Naive thymus-derived CD4-positive, alpha-beta T cell (primary cell): ENCODE measurements at regions not wholly inside any gene's neighbourhood (a gene's known extent, or its start where the extent isn't known, plus 50 kb on each side); places are given as distances from the start of the nearest gene placed in this dataset.

Experiments
- ATAC-seq: fragments of 150-1000 bp; cut with Tn5 transposase; 2 replicates; pipeline ENCODE4 v1.10.0; 2021; ENCODE audit warnings: mild to moderate bottlenecking, moderate library complexity
- CTCF ChIA-PET: fragments of 350-600 bp; sonication (Branson Sonifier 250); formaldehyde crosslinking; loops from one replicate; lab custom pipeline; 2021; ENCODE audit warnings: antibody characterized with exemption; lab: Charles Lee
- POLR2A ChIA-PET: fragments of 350-600 bp; sonication (Branson Sonifier 250); formaldehyde crosslinking; loops from one replicate; lab custom pipeline; 2021; ENCODE audit warnings: antibody characterized with exemption, inconsistent platforms; lab: Charles Lee
- DNase-seq, 9 donors: peaks; one replicate each; pipeline versions ENCODE4 v3.0.0 to v3.0.0-alpha.2; 2020 to 2022; ENCODE audit warnings: mixed read lengths in 1 of 9
- H3K27ac ChIP-seq: one replicate; pipeline ENCODE4 v1.7.0; 2013; ENCODE audit warnings: mild to moderate bottlenecking, low read depth, low read length, moderate library complexity
- H3K27me3 ChIP-seq, 2 donors: one replicate each; pipeline ENCODE4 v1.7.0; 2013; ENCODE audit warnings: low read length in 2 of 2, mild to moderate bottlenecking in 2 of 2, moderate library complexity in 2 of 2; ENCODE audit not compliant: control insufficient read depth in 2 of 2, insufficient read depth in 2 of 2
- H3K36me3 ChIP-seq, 3 experiments: 1 replicate in 2 of 3; 2 replicates in 1 of 3; pipeline ENCODE4 v1.7.0; 2013; ENCODE audit warnings: low read length in 3 of 3, mild to moderate bottlenecking in 3 of 3, moderate library complexity in 1 of 3; ENCODE audit not compliant: insufficient read depth in 3 of 3, control insufficient read depth in 2 of 3
- H3K4me1 ChIP-seq, 2 donors: one replicate each; pipeline ENCODE4 v1.7.0; 2013; ENCODE audit warnings: low read length in 2 of 2, mild to moderate bottlenecking in 2 of 2, moderate library complexity in 1 of 2; ENCODE audit not compliant: control insufficient read depth in 2 of 2, insufficient read depth in 2 of 2
- H3K4me3 ChIP-seq: 2 replicates; pipeline ENCODE4 v1.7.0; 2013; ENCODE audit warnings: mild to moderate bottlenecking, low read length
- H3K9me3 ChIP-seq, 3 experiments: 1 replicate in 2 of 3; 2 replicates in 1 of 3; pipeline ENCODE4 v1.7.0; 2013; ENCODE audit warnings: low read length in 3 of 3; ENCODE audit not compliant: control insufficient read depth in 2 of 3
- H3K27ac Mint-ChIP-seq, 9 donors: one replicate each; pipeline ENCODE4 v1.8.0; 2020 to 2022; ENCODE audit warnings: mixed read lengths in 9 of 9, mild to moderate bottlenecking in 8 of 9, moderate library complexity in 5 of 9, inconsistent platforms in 2 of 9
- H3K27me3 Mint-ChIP-seq, 5 donors: one replicate each; pipeline ENCODE4 v1.8.0; 2021 to 2022; ENCODE audit warnings: mixed read lengths in 5 of 5, mild to moderate bottlenecking in 1 of 5
- H3K36me3 Mint-ChIP-seq, 5 donors: one replicate each; pipeline ENCODE4 v1.8.0; 2020 to 2022; ENCODE audit warnings: mixed read lengths in 5 of 5, mild to moderate bottlenecking in 3 of 5, inconsistent platforms in 1 of 5
- H3K4me1 Mint-ChIP-seq, 7 donors: one replicate each; pipeline ENCODE4 v1.8.0; 2020 to 2022; ENCODE audit warnings: mixed read lengths in 7 of 7, mild to moderate bottlenecking in 3 of 7, inconsistent platforms in 1 of 7
- H3K4me3 Mint-ChIP-seq, 10 donors: one replicate each; pipeline ENCODE4 v1.8.0; 2020 to 2022; ENCODE audit warnings: mild to moderate bottlenecking in 10 of 10, mixed read lengths in 10 of 10, moderate library complexity in 6 of 10, inconsistent platforms in 2 of 10
- H3K9me3 Mint-ChIP-seq, 11 donors: one replicate each; pipeline ENCODE4 v1.8.0; 2020 to 2022; ENCODE audit warnings: mixed read lengths in 11 of 11, mild to moderate bottlenecking in 4 of 11, inconsistent platforms in 1 of 11, moderate library complexity in 1 of 11
- intact Hi-C, 2 donors: fragments of 100-400 bp; cut with micrococcal nuclease; formaldehyde crosslinking; loops; one replicate each; pipeline ENCODE4 v1.15.1; 2023

GRCh38 chr2:142325870-142326269, 195.1 kb upstream of the LRP1B start:
- Mint-ChIP-seq H3K9me3 (peaks cover 0 to 17% (median 0%) of the 10 kb centered on the region in 11 donors), H3K27me3 (no peaks in the 10 kb centered on the region), H3K36me3 (no peaks in the 10 kb centered on the region), H3K4me3 (no peak overlapping the region), H3K27ac (no peak overlapping the region), H3K4me1 (no peaks in the 10 kb centered on the region)
- no peak overlapping the region for H3K4me3 ChIP-seq
- H3K9me3 ChIP-seq = no peaks in the 10 kb centered on the region
- no peak overlapping the region for H3K27ac ChIP-seq
- no peaks in the 10 kb centered on the region for H3K4me1 ChIP-seq
- no peaks in the 10 kb centered on the region for H3K36me3 ChIP-seq
- ChIA-PET CTCF (no interaction called here), POLR2A (no interaction called here)
- no peak for ATAC-seq
- H3K27me3 ChIP-seq = no peaks in the 10 kb centered on the region
- intact Hi-C loops = no loop called here
- no peak for DNase-seq

- H3K36me3 ChIP-seq = no peaks in the 10 kb centered on the region
- no peaks in the 10 kb centered on the region for H3K4me1 ChIP-seq
- Mint-ChIP-seq H3K9me3 (peaks cover 0 to 22% (median 0%) of the 10 kb centered on the region in 11 donors), H3K4me3 (no peak overlapping the region), H3K27me3 (no peaks in the 10 kb centered on the region), H3K4me1 (no peaks in the 10 kb centered on the region), H3K27ac (no peak overlapping the region), H3K36me3 (no peaks in the 10 kb centered on the region)
- no peaks in the 10 kb centered on the region for H3K9me3 ChIP-seq
- no peak overlapping the region for H3K27ac ChIP-seq
- CTCF ChIA-PET = no interaction called here
- H3K27me3 ChIP-seq = no peaks in the 10 kb centered on the region
- DNase-seq = no peak
- no peak for ATAC-seq
- POLR2A ChIA-PET = no interaction called here
- intact Hi-C loops = no loop called here
- H3K4me3 ChIP-seq = no peak overlapping the region
These were observed 192.4 kb upstream of the LRP1B start for GRCh38 chr2:142323206-142323605.

- H3K9me3 ChIP-seq = no peaks in the 10 kb centered on the region
- DNase-seq = no peak
- H3K27ac ChIP-seq = no peak overlapping the region
- H3K36me3 ChIP-seq = no peaks in the 10 kb centered on the region
- H3K27me3 Mint-ChIP-seq = no peaks in the 10 kb centered on the region
- CTCF ChIA-PET = no interaction called here
- H3K4me1 ChIP-seq = no peaks in the 10 kb centered on the region
- no peaks in the 10 kb centered on the region for H3K27me3 ChIP-seq
- H3K4me1 Mint-ChIP-seq = no peaks in the 10 kb centered on the region
- ATAC-seq = no peak
- no peak overlapping the region for H3K27ac Mint-ChIP-seq
- H3K9me3 Mint-ChIP-seq = peaks cover 0 to 22% (median 0%) of the 10 kb centered on the region in 11 donors
- intact Hi-C loops = no loop called here
- H3K4me3 ChIP-seq = no peak overlapping the region
- no peaks in the 10 kb centered on the region for H3K36me3 Mint-ChIP-seq
- H3K4me3 Mint-ChIP-seq = no peak overlapping the region
- POLR2A ChIA-PET = no interaction called here
These were observed 191.0 kb upstream of the LRP1B start for GRCh38 chr2:142321706-142322280.

GRCh38 chr2:142320067-142320466, 189.3 kb upstream of the LRP1B start:
- H3K9me3 ChIP-seq = no peaks in the 10 kb centered on the region
- H3K27me3 Mint-ChIP-seq = no peaks in the 10 kb centered on the region
- no peak overlapping the region for H3K27ac Mint-ChIP-seq
- no peak overlapping the region for H3K4me3 Mint-ChIP-seq
- intact Hi-C loops = no loop called here
- H3K4me1 ChIP-seq = no peaks in the 10 kb centered on the region
- ATAC-seq (no peak), DNase-seq (no peak)
- H3K4me3 ChIP-seq = no peak overlapping the region
- H3K36me3 ChIP-seq = no peaks in the 10 kb centered on the region
- no peak overlapping the region for H3K27ac ChIP-seq
- H3K4me1 Mint-ChIP-seq = no peaks in the 10 kb centered on the region
- ChIA-PET CTCF (no interaction called here), POLR2A (no interaction called here)
- H3K27me3 ChIP-seq = no peaks in the 10 kb centered on the region
- peaks cover 0 to 25% (median 0%) of the 10 kb centered on the region in 11 donors for H3K9me3 Mint-ChIP-seq
- H3K36me3 Mint-ChIP-seq = no peaks in the 10 kb centered on the region

- Histone ChIP-seq H3K4me1 (no peaks in the 10 kb centered on the region), H3K9me3 (peaks cover 0 to 4% (median 0%) of the 10 kb centered on the region in 3 experiments), H3K4me3 (no peak overlapping the region), H3K36me3 (no peaks in the 10 kb centered on the region), H3K27ac (no peak overlapping the region), H3K27me3 (no peaks in the 10 kb centered on the region)
- POLR2A ChIA-PET = no interaction called here
- H3K27ac Mint-ChIP-seq = no peak overlapping the region
- peaks cover 0 to 4% (median 0%) of the 10 kb centered on the region in 5 donors for H3K36me3 Mint-ChIP-seq
- CTCF ChIA-PET = no interaction called here
- no peaks in the 10 kb centered on the region for H3K4me1 Mint-ChIP-seq
- H3K27me3 Mint-ChIP-seq = no peaks in the 10 kb centered on the region
- no peak overlapping the region for H3K4me3 Mint-ChIP-seq
- intact Hi-C loops = no loop called here
- peaks cover 1 to 16% (median 8%) of the 10 kb centered on the region in 11 donors for H3K9me3 Mint-ChIP-seq
- ATAC-seq = no peak
- no peak for DNase-seq
These were observed 185.2 kb upstream of the LRP1B start for GRCh38 chr2:142316049-142316448.

- H3K27me3 Mint-ChIP-seq = no peaks in the 10 kb centered on the region
- CTCF ChIA-PET = no interaction called here
These were observed 184.5 kb upstream of the LRP1B start for GRCh38 chr2:142315346-142315745.

GRCh38 chr2:142314164-142314563, 183.3 kb upstream of the LRP1B start:
- Histone ChIP-seq H3K27ac (no peak overlapping the region), H3K27me3 (no peaks in the 10 kb centered on the region), H3K9me3 (peaks cover 0 to 8% (median 0%) of the 10 kb centered on the region in 3 experiments), H3K4me1 (no peaks in the 10 kb centered on the region), H3K4me3 (no peak overlapping the region), H3K36me3 (no peaks in the 10 kb centered on the region)
- peaks cover 0 to 8% (median 0%) of the 10 kb centered on the region in 5 donors for H3K36me3 Mint-ChIP-seq
- ChIA-PET CTCF (no interaction called here), POLR2A (no interaction called here)
- intact Hi-C loops = no loop called here
- peaks cover 1 to 26% (median 13%) of the 10 kb centered on the region in 11 donors for H3K9me3 Mint-ChIP-seq
- no peak overlapping the region for H3K27ac Mint-ChIP-seq
- ATAC-seq (no peak), DNase-seq (no peak)
- no peaks in the 10 kb centered on the region for H3K4me1 Mint-ChIP-seq
- H3K27me3 Mint-ChIP-seq = no peaks in the 10 kb centered on the region
- H3K4me3 Mint-ChIP-seq = no peak overlapping the region

More at GRCh38 chr2:142315346-142315745, 184.5 kb upstream of the LRP1B start:
- Histone ChIP-seq H3K4me3 (no peak overlapping the region), H3K9me3 (peaks cover 0 to 8% (median 0%) of the 10 kb centered on the region in 3 experiments), H3K27ac (no peak overlapping the region), H3K36me3 (no peaks in the 10 kb centered on the region), H3K4me1 (no peaks in the 10 kb centered on the region), H3K27me3 (no peaks in the 10 kb centered on the region)
- Mint-ChIP-seq H3K36me3 (peaks cover 0 to 8% (median 0%) of the 10 kb centered on the region in 5 donors), H3K4me3 (no peak overlapping the region), H3K4me1 (no peaks in the 10 kb centered on the region), H3K9me3 (peaks cover 1 to 16% (median 11%) of the 10 kb centered on the region in 11 donors), H3K27ac (no peak overlapping the region)
- DNase-seq (no peak), ATAC-seq (no peak)
- POLR2A ChIA-PET = no interaction called here
- intact Hi-C loops = no loop called here
